Psoas muscle (tissue), 7 donors: ENCODE measurements at regions not wholly inside any gene's neighbourhood (a gene's known extent, or its start where the extent isn't known, plus 50 kb on each side); places are given as distances from the start of the nearest gene placed in this dataset.

Experiments
- ATAC-seq, 4 donors: fragments of 200-7000 bp; cut with Tn5 transposase; one replicate each; pipeline ENCODE4 v1.9.1; 2020; ENCODE audit warnings: moderate library complexity in 3 of 4, mild to moderate bottlenecking in 2 of 4
- DNase-seq, 2 donors: peaks; one replicate each; pipeline ENCODE4 v3.0.0-alpha.2; 2020
- H3K27ac ChIP-seq: fragments of 200-600 bp; one replicate; pipeline ENCODE4 v1.8.0; 2022
- H3K27me3 ChIP-seq, 3 donors: fragments of 200-600 bp in 1 of 3; one replicate each; pipeline versions ENCODE4 v1.6.1 to v1.8.0; 2013 to 2022; ENCODE audit warnings: low read length in 2 of 3, mild to moderate bottlenecking in 2 of 3, moderate library complexity in 1 of 3; ENCODE audit not compliant: insufficient read depth in 3 of 3
- H3K36me3 ChIP-seq, 2 donors: fragments of 200-600 bp in 1 of 2; one replicate each; pipeline versions ENCODE4 v1.6.1 to v1.8.0; 2013 to 2022; ENCODE audit warnings: low read depth in 1 of 2, mild to moderate bottlenecking in 1 of 2, moderate library complexity in 1 of 2; ENCODE audit not compliant: insufficient read depth in 1 of 2
- H3K4me1 ChIP-seq: fragments of 200-600 bp; one replicate; pipeline ENCODE4 v1.8.0; 2022
- H3K4me3 ChIP-seq: fragments of 200-600 bp; one replicate; pipeline ENCODE4 v1.8.0; 2022; ENCODE audit warnings: mild to moderate bottlenecking
- H3K9me3 ChIP-seq: fragments of 200-600 bp; one replicate; pipeline ENCODE4 v1.8.0; 2022
- CTCF ChIP-seq: fragments of 200-600 bp; IDR thresholded peaks from one replicate; pipeline ENCODE4 v1.8.0; 2022; ENCODE audit warnings: antibody characterized with exemption
- WGBS, 3 donors: extraction: QIAGEN DNeasy Blood & Tissue Kit; methylation state at CpG; one replicate each; pipeline versions ENCODE4 v1.1.6 to v1.1.7; 2013; 5-methylcytosine and 5-hydroxymethylcytosine counted together
- intact Hi-C, 2 donors: fragments of 100-400 bp; cut with DNase I; formaldehyde crosslinking; loops; one replicate each; pipeline versions ENCODE4 v1.11.0 to v1.14.2; 2022
- donor health status: healthy with polysubstance abuse.
- donor health status: DM: no; HTN: no; CAD: no; lungs with moderate emphysema.
- donor health status: Bipolar disorder and iron deficiency.
- donor health status: healthy.
- donor health status: DM: yes; HTN: yes; CAD: no.
- donor health status: DM: no; HTN: no; CAD: no.
- donor health status: DM: yes; HTN: yes; CAD: no.

GRCh38 chr15:77542491-77543001 lies 90.2 kb downstream of the LINGO1 start:
- H3K4me3 ChIP-seq, result peak overlapping the region; percentile 66
- no peaks in the 10 kb centered on the region for H3K36me3 ChIP-seq
- H3K4me1 ChIP-seq, result peaks cover 5% of the 10 kb centered on the region
- H3K27me3 ChIP-seq, result no peaks in the 10 kb centered on the region
- 87 to 91% (median 90%) methylated on average over 14 to 16 of the region's 16 CpGs for WGBS, 3 donors
- ATAC-seq (peak in 1 of 4 donors; percentile 21), DNase-seq (no peak)
- no peaks in the 10 kb centered on the region for H3K9me3 ChIP-seq
- no peak for TF ChIP-seq CTCF
- intact Hi-C loops, result loop anchor here (1.0 to 5.0 kb wide), 6 partner anchors 45 to 520 kb away; no protein-coding TSS in a partner anchor
- peak overlapping the region; percentile 58 for H3K27ac ChIP-seq

GRCh38 chr15:77541421-77542181 lies 91.1 kb downstream of the LINGO1 start:
- no peak for ATAC-seq

GRCh38 chr15:77540312-77541060 lies 92.2 kb downstream of the LINGO1 start:
- intact Hi-C loops, result loop anchor here (5.0 kb wide), 3 partner anchors 43 to 518 kb away; no protein-coding TSS in a partner anchor
- ATAC-seq (no peak), DNase-seq (no peak)
- TF ChIP-seq CTCF, result no peak
- no peaks in the 10 kb centered on the region for H3K9me3 ChIP-seq
- no peak overlapping the region for H3K4me3 ChIP-seq
- no peaks in the 10 kb centered on the region for H3K36me3 ChIP-seq
- H3K27me3 ChIP-seq, result no peaks in the 10 kb centered on the region
- peaks cover 5% of the 10 kb centered on the region for H3K4me1 ChIP-seq
- H3K27ac ChIP-seq, result no peak overlapping the region
- 83 to 91% (median 89%) methylated on average over 13 of the region's 13 CpGs for WGBS, 3 donors

More at GRCh38 chr15:77541421-77542181, 91.1 kb downstream of the LINGO1 start:
- Histone ChIP-seq H3K4me3 (no peak overlapping the region), H3K9me3 (no peaks in the 10 kb centered on the region), H3K27me3 (no peaks in the 10 kb centered on the region), H3K4me1 (peaks cover 5% of the 10 kb centered on the region), H3K36me3 (no peaks in the 10 kb centered on the region), H3K27ac (no peak overlapping the region)
- TF ChIP-seq CTCF, result no peak
- intact Hi-C loops, result loop anchor here (2.0 to 5.0 kb wide), 5 partner anchors 44 to 519 kb away; no protein-coding TSS in a partner anchor
- no peak for DNase-seq
- WGBS, 3 donors, result 46 to 65% (median 58%) methylated on average over 13 of the region's 13 CpGs

GRCh38 chr15:77538793-77539497 lies 93.8 kb downstream of the LINGO1 start:
- peaks cover 5% of the 10 kb centered on the region for H3K4me1 ChIP-seq
- intact Hi-C loops, result no loop called here
- H3K36me3 ChIP-seq, result no peaks in the 10 kb centered on the region
- H3K4me3 ChIP-seq, result no peak overlapping the region
- H3K27ac ChIP-seq, result no peak overlapping the region
- H3K27me3 ChIP-seq, result no peaks in the 10 kb centered on the region
- no peak for DNase-seq
- no peak for TF ChIP-seq CTCF
- no peaks in the 10 kb centered on the region for H3K9me3 ChIP-seq
- 48 to 53% (median 51%) methylated on average over 5 of the region's 5 CpGs for WGBS, 3 donors
- no peak for ATAC-seq
